OCI-LY3 (cell line): ENCODE measurements at regions not wholly inside any gene's neighbourhood (a gene's known extent, or its start where the extent isn't known, plus 50 kb on each side); places are given as distances from the start of the nearest gene placed in this dataset.
"Not testable (repeated sequence)": the region's sequence is repeated elsewhere in the genome, so short reads cannot be mapped to it uniquely, and the experiment has no call there.

ENCODE experiments used
- CTCF ChIP-seq: fragments of 200-600, 300-600 bp; sonication (generic); IDR thresholded peaks from 2 replicates; pipeline ENCODE4 v1.5.1; 2014; ENCODE audit warnings: antibody characterized with exemption, low read length, low read depth
- EZH2phosphoT487 ChIP-seq: fragments of 200-600 bp; shearing (Covaris generic); IDR thresholded peaks from 2 replicates; pipeline ENCODE4 v1.6.1; 2018; ENCODE audit warnings: antibody characterized with exemption, mixed run types, low read depth

- TF ChIP-seq CTCF, EZH2phosphoT487: not testable (repeated sequence)
These were observed 150.7 kb upstream of the LRIG1 start for GRCh38 chr3:66651520-66651919.
